ENCODE measurements at regions not wholly inside any gene's neighbourhood (a gene's known extent, or its start where the extent isn't known, plus 50 kb on each side); places are given as distances from the start of the nearest gene placed in this dataset.

DNA sequence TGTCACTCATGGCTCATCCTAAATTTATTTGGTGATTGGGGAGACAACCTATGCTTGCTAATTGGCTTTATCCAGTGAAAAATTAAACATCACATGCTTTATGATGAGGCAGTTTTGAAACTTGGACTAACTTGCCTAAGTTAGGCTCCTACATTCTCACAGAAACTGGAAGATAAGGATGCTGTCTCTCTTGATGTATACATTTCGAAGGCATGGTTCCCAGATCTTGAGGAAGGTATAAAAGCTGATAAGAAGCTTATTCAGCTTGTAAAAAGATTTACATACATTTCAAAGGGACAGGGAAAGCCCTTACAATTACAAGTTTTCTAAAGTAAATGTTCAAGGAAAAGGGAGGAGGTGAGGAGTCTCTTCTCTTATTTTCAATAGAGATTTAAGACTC lies 561.7 kb downstream of the IPMK start:
- TF ChIP-seq, protein P1, sequence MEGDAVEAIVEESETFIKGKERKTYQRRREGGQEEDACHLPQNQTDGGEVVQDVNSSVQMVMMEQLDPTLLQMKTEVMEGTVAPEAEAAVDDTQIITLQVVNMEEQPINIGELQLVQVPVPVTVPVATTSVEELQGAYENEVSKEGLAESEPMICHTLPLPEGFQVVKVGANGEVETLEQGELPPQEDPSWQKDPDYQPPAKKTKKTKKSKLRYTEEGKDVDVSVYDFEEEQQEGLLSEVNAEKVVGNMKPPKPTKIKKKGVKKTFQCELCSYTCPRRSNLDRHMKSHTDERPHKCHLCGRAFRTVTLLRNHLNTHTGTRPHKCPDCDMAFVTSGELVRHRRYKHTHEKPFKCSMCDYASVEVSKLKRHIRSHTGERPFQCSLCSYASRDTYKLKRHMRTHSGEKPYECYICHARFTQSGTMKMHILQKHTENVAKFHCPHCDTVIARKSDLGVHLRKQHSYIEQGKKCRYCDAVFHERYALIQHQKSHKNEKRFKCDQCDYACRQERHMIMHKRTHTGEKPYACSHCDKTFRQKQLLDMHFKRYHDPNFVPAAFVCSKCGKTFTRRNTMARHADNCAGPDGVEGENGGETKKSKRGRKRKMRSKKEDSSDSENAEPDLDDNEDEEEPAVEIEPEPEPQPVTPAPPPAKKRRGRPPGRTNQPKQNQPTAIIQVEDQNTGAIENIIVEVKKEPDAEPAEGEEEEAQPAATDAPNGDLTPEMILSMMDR (IDR thresholded peaks at IDR 0.05) = no peak
- no peak for TF ChIP-seq ZFX (IDR thresholded peaks at IDR 0.05; ENCODE audit: borderline replicate concordance)

Measured in 22Rv1 (cell line).